Parathyroid adenoma (tissue), 2 donors: ENCODE measurements at regions not wholly inside any gene's neighbourhood (a gene's known extent, or its start where the extent isn't known, plus 50 kb on each side); places are given as distances from the start of the nearest gene placed in this dataset.

Experiments used
- H2AFZ ChIP-seq: fragments of 300-600 bp; sonication (generic); one replicate; pipeline ENCODE4 v1.7.0; 2017; ENCODE audit warnings: antibody characterized with exemption, mild to moderate bottlenecking
- H3K27ac ChIP-seq: fragments of 300-600 bp; sonication (generic); one replicate; pipeline ENCODE4 v1.7.0; 2017
- H3K27me3 ChIP-seq: fragments of 300-600 bp; sonication (generic); one replicate; pipeline ENCODE4 v1.7.0; 2017; ENCODE audit warnings: low read length; ENCODE audit not compliant: control insufficient read depth, insufficient read depth
- H3K36me3 ChIP-seq: fragments of 300-600 bp; sonication (generic); one replicate; pipeline ENCODE4 v1.7.0; 2017; ENCODE audit warnings: low read length; ENCODE audit not compliant: control insufficient read depth, insufficient read depth
- H3K4me1 ChIP-seq: fragments of 300-600 bp; sonication (generic); one replicate; pipeline ENCODE4 v1.7.0; 2017; ENCODE audit warnings: control low read depth
- H3K4me2 ChIP-seq: fragments of 300-600 bp; sonication (generic); one replicate; pipeline ENCODE4 v1.7.0; 2017; ENCODE audit warnings: low read length
- H3K4me3 ChIP-seq: fragments of 300-600 bp; sonication (generic); one replicate; pipeline ENCODE4 v1.7.0; 2017; ENCODE audit warnings: low read depth, low read length
- H3K79me2 ChIP-seq: fragments of 300-600 bp; sonication (generic); one replicate; pipeline ENCODE4 v1.7.0; 2017; ENCODE audit warnings: control low read depth
- H3K9ac ChIP-seq: fragments of 300-600 bp; sonication (generic); one replicate; pipeline ENCODE4 v1.7.0; 2017; ENCODE audit warnings: mild to moderate bottlenecking
- H3K9me3 ChIP-seq: fragments of 300-600 bp; sonication (generic); one replicate; pipeline ENCODE4 v1.7.0; 2017; ENCODE audit warnings: low read length; ENCODE audit not compliant: control insufficient read depth
- TF ChIP-seq, protein P1 (sequence below): fragments of 300-600 bp; sonication (generic); IDR thresholded peaks from one replicate; pipeline ENCODE4 v1.7.0; 2017; ENCODE audit warnings: antibody characterized with exemption, mild to moderate bottlenecking
- donor health status: primary hyperparathyroidism.

GRCh38 chr13:107669391-107669993, 545.8 kb downstream of the LIG4 start:
- Histone ChIP-seq H3K4me1 (no peaks in the 10 kb centered on the region), H3K9ac (no peak overlapping the region), H3K27me3 (no peaks in the 10 kb centered on the region), H3K79me2 (no peaks in the 10 kb centered on the region), H3K4me2 (no peak overlapping the region), H3K27ac (no peak overlapping the region), H3K4me3 (no peak overlapping the region), H3K9me3 (no peaks in the 10 kb centered on the region), H2AFZ (no peak overlapping the region), H3K36me3 (no peaks in the 10 kb centered on the region)
- TF ChIP-seq, protein P1, sequence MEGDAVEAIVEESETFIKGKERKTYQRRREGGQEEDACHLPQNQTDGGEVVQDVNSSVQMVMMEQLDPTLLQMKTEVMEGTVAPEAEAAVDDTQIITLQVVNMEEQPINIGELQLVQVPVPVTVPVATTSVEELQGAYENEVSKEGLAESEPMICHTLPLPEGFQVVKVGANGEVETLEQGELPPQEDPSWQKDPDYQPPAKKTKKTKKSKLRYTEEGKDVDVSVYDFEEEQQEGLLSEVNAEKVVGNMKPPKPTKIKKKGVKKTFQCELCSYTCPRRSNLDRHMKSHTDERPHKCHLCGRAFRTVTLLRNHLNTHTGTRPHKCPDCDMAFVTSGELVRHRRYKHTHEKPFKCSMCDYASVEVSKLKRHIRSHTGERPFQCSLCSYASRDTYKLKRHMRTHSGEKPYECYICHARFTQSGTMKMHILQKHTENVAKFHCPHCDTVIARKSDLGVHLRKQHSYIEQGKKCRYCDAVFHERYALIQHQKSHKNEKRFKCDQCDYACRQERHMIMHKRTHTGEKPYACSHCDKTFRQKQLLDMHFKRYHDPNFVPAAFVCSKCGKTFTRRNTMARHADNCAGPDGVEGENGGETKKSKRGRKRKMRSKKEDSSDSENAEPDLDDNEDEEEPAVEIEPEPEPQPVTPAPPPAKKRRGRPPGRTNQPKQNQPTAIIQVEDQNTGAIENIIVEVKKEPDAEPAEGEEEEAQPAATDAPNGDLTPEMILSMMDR = no peak

DNA sequence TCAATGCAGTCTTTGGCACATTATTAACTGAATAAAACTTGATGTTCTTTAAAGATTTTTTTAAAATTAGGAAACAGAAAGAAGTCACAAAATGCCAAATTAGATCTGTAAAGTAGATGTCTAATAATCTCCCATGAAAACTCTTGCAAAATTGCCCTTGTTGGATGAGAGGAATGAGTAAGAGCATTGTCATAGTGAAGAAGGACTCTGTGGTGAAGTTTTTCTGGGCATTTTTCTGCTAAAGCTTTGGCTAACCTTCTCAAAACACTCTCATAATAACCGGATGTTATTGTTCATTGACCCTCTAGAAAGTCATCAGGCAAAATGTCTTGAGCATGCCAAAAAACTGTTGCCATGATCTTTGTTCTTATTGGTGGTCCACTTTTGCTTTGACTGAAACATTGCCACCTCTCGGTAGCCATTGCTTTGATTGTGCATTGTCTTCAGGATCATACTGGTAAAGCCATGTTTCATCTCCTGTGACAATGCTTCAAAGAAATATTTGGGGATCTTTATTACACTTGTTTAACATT, 549.3 kb downstream of the LIG4 start:
- H3K4me1 ChIP-seq = no peaks in the 10 kb centered on the region
- H3K36me3 ChIP-seq = no peaks in the 10 kb centered on the region
- H3K4me3 ChIP-seq = no peak overlapping the region
- H3K9ac ChIP-seq = no peak overlapping the region
- no peaks in the 10 kb centered on the region for H3K27me3 ChIP-seq
- H3K4me2 ChIP-seq = no peak overlapping the region
- H2AFZ ChIP-seq = no peak overlapping the region
- no peak overlapping the region for H3K27ac ChIP-seq
- H3K9me3 ChIP-seq = no peaks in the 10 kb centered on the region
- H3K79me2 ChIP-seq = no peaks in the 10 kb centered on the region
- TF ChIP-seq, protein P1 = no peak

GRCh38 chr13:107650081-107650701, 565.1 kb downstream of the LIG4 start:
- TF ChIP-seq, protein P1 = peak; percentile 72

GRCh38 chr13:107649079-107649478, 566.3 kb downstream of the LIG4 start:
- H3K4me3 ChIP-seq = no peak overlapping the region
- no peak overlapping the region for H3K4me2 ChIP-seq
- H3K9ac ChIP-seq = no peak overlapping the region
- H3K27ac ChIP-seq = no peak overlapping the region
- no peaks in the 10 kb centered on the region for H3K4me1 ChIP-seq
- H3K27me3 ChIP-seq = no peaks in the 10 kb centered on the region
- no peaks in the 10 kb centered on the region for H3K9me3 ChIP-seq
- H2AFZ ChIP-seq = no peak overlapping the region
- no peaks in the 10 kb centered on the region for H3K79me2 ChIP-seq
- TF ChIP-seq, protein P1 = no peak
- no peaks in the 10 kb centered on the region for H3K36me3 ChIP-seq

More at GRCh38 chr13:107650081-107650701, 565.1 kb downstream of the LIG4 start:
- no peak overlapping the region for H3K27ac ChIP-seq
- H3K4me2 ChIP-seq = no peak overlapping the region
- no peaks in the 10 kb centered on the region for H3K79me2 ChIP-seq
- no peak overlapping the region for H3K9ac ChIP-seq
- no peaks in the 10 kb centered on the region for H3K4me1 ChIP-seq
- no peaks in the 10 kb centered on the region for H3K9me3 ChIP-seq
- no peaks in the 10 kb centered on the region for H3K27me3 ChIP-seq
- no peaks in the 10 kb centered on the region for H3K36me3 ChIP-seq
- no peak overlapping the region for H2AFZ ChIP-seq
- no peak overlapping the region for H3K4me3 ChIP-seq
